Small intestine (tissue), 7 donors: ENCODE measurements at regions not wholly inside any gene's neighbourhood (a gene's known extent, or its start where the extent isn't known, plus 50 kb on each side); places are given as distances from the start of the nearest gene placed in this dataset.
A peak's percentile ranks its signal among the peaks of the same experiment; 100 is the strongest.
"Not testable (repeated sequence)": the region's sequence is repeated elsewhere in the genome, so short reads cannot be mapped to it uniquely, and the experiment has no call there.

Experiments used
- DNase-seq, 2 donors: peaks; one replicate each; pipeline versions ENCODE4 v3.0.0 to v3.0.0-alpha.2; 2013
- FAIRE-seq: peaks from 2 replicates; lab custom pipeline; 2012; peaks lifted over from hg19 to GRCh38; lab: Jason Lieb, UNC
- H3K27ac ChIP-seq, 3 donors: one replicate each; pipeline ENCODE4 v1.5.1; 2013; ENCODE audit warnings: low read length in 2 of 3, mild to moderate bottlenecking in 2 of 3, control low read depth in 1 of 3, inconsistent platforms in 1 of 3, low read depth in 1 of 3, moderate library complexity in 1 of 3
- H3K27me3 ChIP-seq, 3 donors: one replicate each; pipeline ENCODE4 v1.6.1; 2013; ENCODE audit warnings: low read length in 3 of 3, inconsistent platforms in 1 of 3; ENCODE audit not compliant: control insufficient read depth in 3 of 3, insufficient read depth in 3 of 3
- H3K36me3 ChIP-seq, 3 donors: one replicate each; pipeline ENCODE4 v1.6.1; 2013; ENCODE audit warnings: low read length in 3 of 3, inconsistent platforms in 1 of 3, low read depth in 1 of 3, mild to moderate bottlenecking in 1 of 3, moderate library complexity in 1 of 3; ENCODE audit not compliant: control insufficient read depth in 3 of 3, insufficient read depth in 2 of 3
- H3K4me1 ChIP-seq, 3 donors: one replicate each; pipeline ENCODE4 v1.6.1; 2013; ENCODE audit warnings: low read length in 2 of 3, inconsistent platforms in 1 of 3, low read depth in 1 of 3, mild to moderate bottlenecking in 1 of 3, moderate library complexity in 1 of 3; ENCODE audit not compliant: control insufficient read depth in 3 of 3, insufficient read depth in 2 of 3
- H3K4me3 ChIP-seq, 3 donors: one replicate each; pipeline ENCODE4 v1.5.1; 2013; ENCODE audit warnings: low read length in 3 of 3, control low read depth in 1 of 3, inconsistent platforms in 1 of 3, low read depth in 1 of 3, mild to moderate bottlenecking in 1 of 3, moderate library complexity in 1 of 3
- H3K9me3 ChIP-seq, 2 donors: one replicate each; pipeline ENCODE4 v1.6.1; 2013; ENCODE audit warnings: low read depth in 1 of 2, low read length in 1 of 2; ENCODE audit not compliant: control insufficient read depth in 2 of 2, insufficient read depth in 1 of 2
- WGBS, 3 donors: extraction: QIAGEN DNeasy Blood & Tissue Kit; methylation state at CpG; one replicate each; pipeline ENCODE4 v1.1.7; 2013; 5-methylcytosine and 5-hydroxymethylcytosine counted together
- donor health status: healthy with polysubstance abuse.
- donor health status: control.
- donor health status: control.
- donor health status: Bipolar disorder and iron deficiency.
- donor health status: healthy.

GRCh38 chr9:97778740-97779139 is 74.3 kb upstream of the FOXE1 start:
- not testable (repeated sequence) for FAIRE-seq, H3K27ac ChIP-seq, H3K4me1 ChIP-seq, H3K27me3 ChIP-seq, H3K4me3 ChIP-seq, DNase-seq, H3K36me3 ChIP-seq
- peaks cover 0 to 17% of the 10 kb centered on the region in 2 donors for H3K9me3 ChIP-seq
- WGBS, 3 donors, result 73 to 90% (median 88%) methylated on average over 2 of the region's 2 CpGs

- 89 to 97% (median 91%) methylated on average over 2 of the region's 2 CpGs for WGBS, 3 donors
- Histone ChIP-seq H3K36me3 (no peaks in the 10 kb centered on the region), H3K9me3 (peaks cover 0 to 17% of the 10 kb centered on the region in 2 donors), H3K4me3 (no peak overlapping the region), H3K4me1 (peaks cover 0 to 2% (median 0%) of the 10 kb centered on the region in 3 donors), H3K27ac (no peak overlapping the region), H3K27me3 (no peaks in the 10 kb centered on the region)
- FAIRE-seq (no peak), DNase-seq (no peak)
Observed at GRCh38 chr9:97779608-97780007, 73.4 kb upstream of the FOXE1 start.

- Histone ChIP-seq H3K9me3 (peaks cover 0 to 17% of the 10 kb centered on the region in 2 donors), H3K4me1 (no peaks in the 10 kb centered on the region), H3K27ac (no peak overlapping the region), H3K27me3 (no peaks in the 10 kb centered on the region), H3K36me3 (no peaks in the 10 kb centered on the region), H3K4me3 (no peak overlapping the region)
- DNase-seq, result no peak
- no peak for FAIRE-seq
- 52 to 77% (median 69%) methylated on average over 1 of the region's 1 CpG for WGBS, 3 donors
Observed at GRCh38 chr9:97781902-97782301, 71.1 kb upstream of the FOXE1 start.

- Histone ChIP-seq H3K36me3 (no peaks in the 10 kb centered on the region), H3K27me3 (peaks cover 0 to 4% (median 0%) of the 10 kb centered on the region in 3 donors), H3K4me3 (no peak overlapping the region), H3K9me3 (peaks cover 0 to 9% of the 10 kb centered on the region in 2 donors), H3K27ac (no peak overlapping the region), H3K4me1 (no peaks in the 10 kb centered on the region)
- FAIRE-seq (no peak), DNase-seq (no peak)
- 54 to 61% (median 59%) methylated on average over 5 of the region's 5 CpGs for WGBS, 3 donors
Observed at GRCh38 chr9:97786341-97786740, 66.7 kb upstream of the FOXE1 start.

- Histone ChIP-seq H3K4me1 (peaks cover 0 to 4% (median 0%) of the 10 kb centered on the region in 3 donors), H3K27me3 (peaks cover 0 to 7% (median 0%) of the 10 kb centered on the region in 3 donors), H3K4me3 (no peak overlapping the region), H3K27ac (no peak overlapping the region), H3K9me3 (peaks cover 0 to 9% of the 10 kb centered on the region in 2 donors), H3K36me3 (no peaks in the 10 kb centered on the region)
- 78 to 100% (median 88%) methylated on average over 1 of the region's 1 CpG for WGBS, 3 donors
- FAIRE-seq (no peak), DNase-seq (no peak)
Observed at GRCh38 chr9:97787551-97787950, 65.5 kb upstream of the FOXE1 start.

- Histone ChIP-seq H3K27ac (no peak overlapping the region), H3K4me3 (no peak overlapping the region), H3K27me3 (peaks cover 0 to 7% (median 0%) of the 10 kb centered on the region in 3 donors), H3K9me3 (peaks cover 0 to 9% of the 10 kb centered on the region in 2 donors), H3K36me3 (no peaks in the 10 kb centered on the region), H3K4me1 (peaks cover 0 to 13% (median 0%) of the 10 kb centered on the region in 3 donors)
- DNase-seq (peak in 1 of 2 donors; percentile 44), FAIRE-seq (no peak)
- 81 to 87% (median 82%) methylated on average over 7 of the region's 7 CpGs for WGBS, 3 donors
Observed at GRCh38 chr9:97788763-97789663, 64.0 kb upstream of the FOXE1 start.

- H3K27me3 ChIP-seq, result peaks cover 0 to 7% (median 0%) of the 10 kb centered on the region in 3 donors
- no peaks in the 10 kb centered on the region for H3K36me3 ChIP-seq
- FAIRE-seq (no peak), DNase-seq (no peak)
- WGBS, 3 donors, result 81 to 87% (median 81%) methylated on average over 5 of the region's 5 CpGs
- H3K9me3 ChIP-seq, result peaks cover 0 to 15% of the 10 kb centered on the region in 2 donors
- H3K4me3 ChIP-seq, result no peak overlapping the region
- H3K4me1 ChIP-seq, result peaks cover 0 to 13% (median 0%) of the 10 kb centered on the region in 3 donors
- H3K27ac ChIP-seq, result no peak overlapping the region
Observed at GRCh38 chr9:97790542-97790941, 62.5 kb upstream of the FOXE1 start.

GRCh38 chr9:97791542-97791941 is 61.5 kb upstream of the FOXE1 start:
- FAIRE-seq (no peak), DNase-seq (no peak)
- 60 to 69% (median 65%) methylated on average over 4 of the region's 4 CpGs for WGBS, 3 donors
- H3K36me3 ChIP-seq, result no peaks in the 10 kb centered on the region
- H3K27ac ChIP-seq, result no peak overlapping the region
- H3K4me1 ChIP-seq, result peaks cover 0 to 13% (median 0%) of the 10 kb centered on the region in 3 donors
- H3K4me3 ChIP-seq, result no peak overlapping the region
- peaks cover 0 to 9% (median 0%) of the 10 kb centered on the region in 3 donors for H3K27me3 ChIP-seq
- peaks cover 0 to 21% of the 10 kb centered on the region in 2 donors for H3K9me3 ChIP-seq
